Muscle of arm (tissue), 1 donor: ENCODE measurements at regions not wholly inside any gene's neighbourhood (a gene's known extent, or its start where the extent isn't known, plus 50 kb on each side); places are given as distances from the start of the nearest gene placed in this dataset.
"Not testable (repeated sequence)": the region's sequence is repeated elsewhere in the genome, so short reads cannot be mapped to it uniquely, and the experiment has no call there.

Experiments
- DNase-seq: peaks from one replicate; pipeline ENCODE4 v3.0.0-alpha.2; 2013

DNA sequence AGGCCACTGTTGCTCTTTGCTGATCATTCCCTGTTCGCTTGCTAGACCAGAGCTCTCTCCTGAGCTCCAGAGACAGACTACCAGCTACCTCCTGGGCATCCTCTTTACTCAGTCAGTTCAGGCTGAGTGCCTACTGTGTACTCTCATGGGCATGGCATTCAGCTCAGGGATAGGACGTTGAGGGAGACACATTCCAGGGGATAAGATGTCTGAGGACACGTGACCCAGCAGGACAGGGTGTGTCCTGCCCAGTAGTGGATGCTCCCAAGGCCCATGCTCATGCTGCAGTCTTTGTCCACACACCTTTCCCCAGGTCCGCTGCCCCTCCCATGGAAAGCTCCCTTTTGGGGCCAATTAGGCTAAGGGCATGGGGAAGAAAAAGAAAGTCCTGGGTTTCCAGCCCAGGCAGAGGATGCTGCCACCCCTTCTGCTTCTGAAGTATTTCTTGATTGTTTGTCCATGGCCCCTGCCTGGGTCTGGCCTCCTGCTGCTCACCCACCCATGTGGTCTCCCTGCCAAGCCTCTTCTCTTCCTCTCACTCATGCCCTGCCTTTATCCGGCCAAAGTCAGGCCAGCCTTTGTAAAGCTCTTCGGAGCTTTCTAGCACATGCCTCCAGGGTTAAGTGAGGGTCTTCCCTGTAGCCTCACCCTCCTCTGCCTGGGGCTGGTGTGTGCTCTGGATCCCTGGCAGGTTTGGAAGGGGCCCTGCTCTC is 60.5 kb upstream of the PITX1 start:
- no peak for DNase-seq

GRCh38 chr5:135093483-135093882 is 59.5 kb upstream of the PITX1 start:
- DNase-seq: not testable (repeated sequence)

DNA sequence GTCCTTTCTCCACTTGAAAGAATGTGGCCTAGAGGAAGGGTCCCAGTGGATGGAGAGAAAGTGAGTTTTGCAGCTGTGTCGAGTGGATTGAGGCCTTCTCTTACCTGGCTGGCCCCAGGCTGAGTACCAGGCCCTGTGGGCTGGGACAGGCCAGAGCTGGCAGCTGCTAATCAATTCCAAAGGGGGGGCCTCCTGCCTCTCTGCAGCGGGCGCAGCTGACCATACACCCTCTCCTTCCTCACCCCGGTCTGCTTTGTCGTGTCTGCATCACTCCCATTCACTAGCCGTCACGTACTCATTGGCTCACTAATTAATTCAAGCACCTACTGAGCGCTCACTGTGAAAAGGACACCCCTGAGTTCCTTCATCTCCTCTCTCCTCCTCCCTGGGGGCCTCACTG is 58.4 kb upstream of the PITX1 start:
- no peak for DNase-seq

DNA sequence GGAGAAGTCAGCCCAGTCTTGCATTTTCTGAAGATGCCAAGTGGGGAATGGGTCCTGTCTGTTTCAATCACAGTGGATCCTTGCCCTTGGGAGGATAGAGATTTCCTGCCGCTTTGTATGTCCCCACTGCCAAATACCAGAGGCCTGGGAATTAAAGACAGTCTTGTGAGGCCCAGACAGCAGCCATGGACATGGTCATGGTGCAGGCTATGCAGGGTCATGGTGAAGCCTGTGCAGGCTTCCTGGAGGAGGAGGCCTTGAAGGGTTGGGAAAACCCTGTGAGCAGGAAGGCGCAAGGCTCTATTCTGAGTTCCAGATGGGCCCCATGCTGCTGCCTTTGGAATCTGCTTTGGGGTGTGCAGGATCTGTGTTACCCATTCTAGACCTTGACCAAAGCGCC is 57.3 kb upstream of the PITX1 start:
- no peak for DNase-seq

DNA sequence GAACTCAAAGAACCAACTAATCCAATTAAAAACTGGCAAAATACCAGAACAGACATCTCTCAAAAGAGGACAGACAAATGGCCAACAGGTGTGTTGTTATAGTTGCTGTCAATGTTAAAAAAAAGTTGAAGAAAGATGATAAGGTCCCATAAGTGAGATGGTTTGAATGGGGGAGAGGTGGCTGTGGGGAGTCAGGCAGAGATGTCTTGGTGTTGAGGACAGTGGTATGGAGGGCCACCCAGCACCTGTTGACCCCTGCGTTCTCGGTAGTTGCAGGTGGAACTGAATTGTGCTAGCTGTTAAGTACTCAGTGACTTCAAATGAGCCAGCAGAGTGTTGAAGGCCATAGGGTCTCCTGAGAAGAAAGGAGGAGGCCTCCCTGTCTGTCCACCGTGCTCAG is 55.9 kb upstream of the PITX1 start:
- no peak for DNase-seq

DNA sequence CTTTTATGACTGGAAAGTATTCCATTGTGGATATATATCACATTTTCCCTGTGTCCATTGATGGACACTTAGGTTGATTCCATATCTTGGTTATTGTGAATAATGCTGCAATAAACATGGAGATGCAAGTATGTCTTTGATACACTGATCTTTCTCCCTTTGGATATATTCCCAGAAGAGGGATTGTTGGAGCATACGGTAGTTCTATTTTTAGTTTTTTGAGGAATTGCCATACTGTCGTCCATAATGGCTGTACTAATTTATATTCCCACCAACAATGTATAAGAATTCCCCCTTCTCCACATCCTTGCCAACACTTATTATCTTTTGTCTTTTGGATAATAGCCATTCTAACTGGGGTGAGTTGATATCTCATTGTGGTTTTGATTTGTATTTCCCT is 54.9 kb upstream of the PITX1 start:
- no peak for DNase-seq

DNA sequence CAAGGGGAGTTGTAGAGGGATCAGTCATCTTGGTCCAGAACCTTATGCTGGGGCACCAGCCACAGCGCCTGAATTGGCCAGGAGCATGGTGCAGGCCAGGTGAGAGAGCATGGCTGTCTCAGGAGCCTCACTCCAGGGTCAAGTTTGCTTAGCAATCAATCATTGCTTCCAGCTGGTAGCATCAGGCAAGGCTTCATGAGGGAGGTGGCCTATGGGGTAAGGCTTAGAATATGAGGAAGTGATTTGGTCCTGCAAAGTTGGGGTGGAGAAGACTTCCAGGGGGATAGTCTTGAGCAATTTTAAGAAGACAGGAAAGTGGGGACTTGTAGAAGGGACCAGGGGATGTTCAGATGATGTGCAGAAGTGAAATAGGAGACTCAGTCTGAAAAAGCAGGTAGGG is 53.9 kb upstream of the PITX1 start:
- no peak for DNase-seq

GRCh38 chr5:135085936-135086725 is 52.1 kb upstream of the PITX1 start:
- DNase-seq: no peak

DNA sequence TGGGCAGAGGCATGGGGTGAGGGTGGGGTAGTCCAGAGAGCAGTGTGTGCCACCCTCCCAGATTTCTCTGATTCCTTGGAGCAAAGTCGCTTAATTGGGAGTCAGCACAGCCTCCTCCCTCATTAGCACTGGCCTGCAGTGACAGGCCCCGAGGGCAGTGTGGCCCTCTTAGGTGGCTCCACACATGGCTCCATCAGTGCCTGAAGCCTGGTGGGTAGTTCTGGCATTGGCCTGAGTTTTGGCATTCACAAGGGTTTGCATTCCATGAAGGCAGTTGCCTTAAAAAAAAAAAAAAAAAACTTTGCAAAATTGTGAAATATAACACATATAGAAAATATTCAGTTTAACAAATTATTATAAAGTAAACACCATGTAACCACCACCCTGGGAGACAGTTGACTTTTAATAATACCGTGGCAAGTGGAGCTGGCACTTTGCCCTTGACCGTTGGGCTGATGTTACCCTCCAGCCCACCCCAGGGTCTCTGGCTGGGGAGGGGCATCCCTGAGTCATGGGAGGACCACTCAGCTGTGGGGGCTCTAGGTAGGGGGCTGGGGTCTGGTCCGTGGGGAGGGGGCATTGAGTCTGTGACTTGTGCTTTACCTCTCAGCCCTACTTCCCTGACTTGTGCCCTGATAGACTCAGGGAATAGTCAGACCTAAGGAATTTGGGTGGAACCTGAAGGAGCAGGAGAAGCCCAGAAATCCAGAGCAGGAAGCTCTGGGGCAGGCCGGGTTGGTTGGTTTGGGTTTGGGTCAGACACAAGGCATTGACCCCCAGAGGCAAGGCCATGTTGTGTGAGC is 51.3 kb upstream of the PITX1 start:
- no peak for DNase-seq
